GM19467 (cell line): ENCODE measurements at regions not wholly inside any gene's neighbourhood (a gene's known extent, or its start where the extent isn't known, plus 50 kb on each side); places are given as distances from the start of the nearest gene placed in this dataset.
"Not testable (repeated sequence)": the region's sequence is repeated elsewhere in the genome, so short reads cannot be mapped to it uniquely, and the experiment has no call there.

ENCODE experiments used
- ATAC-seq: cut with Tn5 transposase; IDR thresholded peaks from one replicate; pipeline ENCODE4 v1.9.1; 2021; ENCODE audit warnings: mild to moderate bottlenecking, moderate library complexity; ENCODE audit not compliant: unreplicated experiment

DNA sequence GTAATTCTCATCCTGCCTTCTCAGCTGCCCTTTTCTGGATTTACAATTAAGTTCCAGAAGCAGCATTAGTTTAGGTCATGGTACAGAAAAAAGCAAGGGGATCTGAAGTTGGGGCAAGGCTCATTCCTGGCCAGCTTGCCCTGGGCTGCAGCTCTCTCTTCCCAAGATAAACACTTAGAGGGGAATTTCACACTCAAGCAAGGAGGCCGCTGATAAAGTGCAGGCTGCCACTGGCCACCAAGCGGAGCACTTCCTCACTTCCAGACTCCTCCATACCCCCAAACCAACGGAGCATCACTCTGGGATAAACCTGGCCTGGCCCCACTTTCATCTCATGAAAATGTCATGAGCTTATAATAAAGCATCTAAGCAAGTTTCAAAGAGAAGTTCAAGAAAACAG is 445.5 kb upstream of the MKI67 start:
- ATAC-seq: no peak

DNA sequence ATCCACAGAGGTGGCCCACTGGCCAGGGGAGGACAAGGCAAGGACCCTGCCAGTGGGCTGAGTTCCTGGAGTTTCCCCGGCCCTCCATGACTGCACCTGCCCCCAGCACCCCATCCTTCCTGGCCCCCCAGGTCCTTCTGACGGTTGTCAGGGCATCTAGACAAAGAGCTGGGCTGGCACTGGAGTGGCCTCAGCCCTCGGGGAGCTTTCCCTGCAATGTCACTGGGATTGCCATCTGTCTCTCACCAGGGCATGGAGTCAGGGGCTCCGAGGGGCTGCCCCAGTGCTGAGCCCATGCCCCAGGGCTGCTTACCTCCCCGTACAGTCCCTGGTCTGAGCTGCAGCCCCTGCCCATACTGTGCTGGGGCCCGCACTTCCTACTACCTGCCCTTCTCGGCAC is 446.5 kb upstream of the MKI67 start:
- ATAC-seq: no peak

DNA sequence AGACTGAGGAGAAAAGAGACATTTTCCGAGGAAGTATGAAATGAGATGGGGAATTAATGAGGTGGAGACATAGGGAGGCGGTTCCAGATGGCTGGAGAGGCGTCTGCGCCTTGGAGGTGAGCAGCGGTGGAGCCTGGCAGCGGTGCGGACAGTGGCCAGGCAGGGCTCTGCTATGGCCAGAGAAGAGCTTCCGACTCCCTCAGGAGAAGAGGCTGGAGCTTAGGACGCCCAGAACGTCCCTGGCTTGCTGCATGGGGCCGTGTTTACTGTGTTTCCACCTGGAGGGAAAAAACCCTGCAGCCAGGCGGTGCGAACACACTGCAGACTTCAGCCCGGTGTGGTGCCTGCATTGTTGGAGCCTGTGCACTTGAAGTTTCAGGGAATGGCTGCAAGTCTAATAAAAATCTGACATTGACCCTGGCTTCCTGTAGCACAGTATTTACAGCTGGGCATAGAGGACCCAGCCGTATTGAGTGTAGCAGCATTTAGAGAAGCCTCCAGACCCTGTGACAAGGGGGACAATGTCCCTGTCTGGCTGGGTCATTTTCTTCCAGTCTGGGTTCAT is 447.1 kb upstream of the MKI67 start:
- no peak for ATAC-seq

DNA sequence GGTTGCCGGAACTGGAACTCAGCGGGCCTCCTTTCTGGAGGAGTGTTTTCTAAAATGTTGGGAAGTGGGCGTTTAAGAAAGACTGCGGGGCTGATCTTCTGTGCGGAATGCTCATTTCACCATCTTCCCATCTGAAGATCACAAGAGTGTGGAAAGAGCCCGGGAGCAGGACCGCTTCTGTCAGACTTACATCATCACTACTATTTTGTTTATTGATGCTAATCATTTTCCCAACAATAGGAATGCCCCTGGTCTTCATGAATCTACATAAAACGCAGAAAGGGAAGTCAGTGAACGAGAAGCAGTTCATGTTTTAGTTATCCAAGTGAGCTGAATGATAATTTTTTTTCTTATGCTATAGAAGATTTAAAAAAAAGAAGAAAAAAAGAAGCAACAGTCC is 447.8 kb upstream of the MKI67 start:
- no peak for ATAC-seq

DNA sequence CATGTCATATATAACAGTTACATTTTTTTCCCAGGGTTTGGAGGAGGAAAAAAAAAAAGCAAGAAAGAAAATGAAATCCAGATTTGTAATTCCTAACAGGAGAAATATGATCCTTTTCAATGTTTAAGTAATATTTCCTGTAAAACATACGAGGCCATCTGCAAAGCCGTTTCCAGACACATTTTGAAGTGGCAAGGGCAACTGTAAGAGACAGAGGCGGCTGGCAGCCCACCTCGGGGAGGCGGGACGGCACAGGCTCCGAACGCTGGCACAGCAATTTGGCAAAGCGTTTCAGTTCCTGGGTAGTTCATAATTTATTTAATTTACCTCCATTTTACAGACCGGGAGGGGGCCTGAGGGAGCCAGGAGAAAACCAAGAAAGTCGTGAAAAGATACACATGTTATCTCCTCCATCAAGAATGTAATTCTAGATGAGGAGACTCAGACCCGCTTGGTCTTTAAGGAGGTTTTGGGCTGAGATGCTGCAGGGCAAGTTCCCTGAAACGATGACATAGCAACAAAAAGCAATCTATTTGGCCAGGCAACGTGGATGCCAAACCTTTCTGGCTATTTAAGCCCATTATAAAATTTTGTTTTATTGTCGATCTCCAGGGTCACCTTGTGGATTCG is 448.5 kb upstream of the MKI67 start:
- ATAC-seq: no peak

DNA sequence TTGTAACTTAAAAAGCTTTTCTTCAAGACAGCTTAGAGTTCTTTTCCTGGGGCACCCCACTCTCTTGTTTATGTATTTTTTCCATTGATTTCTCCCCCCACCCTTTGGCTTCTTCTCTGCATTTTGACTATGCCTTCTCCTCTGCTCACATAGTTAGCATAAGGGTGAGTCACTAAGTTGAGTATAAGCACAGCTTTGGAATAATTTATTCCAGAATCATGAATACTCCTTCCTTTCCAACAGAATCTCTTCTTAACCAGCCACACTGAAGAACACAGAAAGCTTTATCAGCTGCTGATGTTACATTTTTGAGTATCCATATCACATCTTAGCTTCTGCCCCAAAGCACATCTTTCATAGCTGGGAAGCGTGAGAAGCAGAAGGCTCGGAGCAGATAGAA is 449.5 kb upstream of the MKI67 start:
- no peak for ATAC-seq

DNA sequence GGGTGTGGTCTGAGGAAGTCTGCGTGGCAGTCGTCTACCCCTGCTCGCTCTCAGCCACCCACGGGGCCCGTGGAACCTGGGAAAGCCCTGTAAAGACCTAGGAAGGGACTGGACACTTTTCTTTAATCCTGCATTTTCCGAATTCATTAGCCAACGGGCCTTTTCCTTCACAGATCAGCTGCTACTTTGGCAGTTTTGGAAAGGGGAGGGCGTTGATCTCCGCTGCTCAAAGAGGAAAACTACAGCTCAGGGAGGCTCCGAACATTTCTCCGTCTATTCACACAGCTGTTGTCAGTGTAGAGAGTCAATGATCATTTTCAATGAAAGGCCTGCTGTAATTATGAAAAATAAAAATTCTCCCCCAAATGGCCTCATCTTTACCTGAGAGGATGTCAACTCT is 450.1 kb upstream of the MKI67 start:
- ATAC-seq: no peak

DNA sequence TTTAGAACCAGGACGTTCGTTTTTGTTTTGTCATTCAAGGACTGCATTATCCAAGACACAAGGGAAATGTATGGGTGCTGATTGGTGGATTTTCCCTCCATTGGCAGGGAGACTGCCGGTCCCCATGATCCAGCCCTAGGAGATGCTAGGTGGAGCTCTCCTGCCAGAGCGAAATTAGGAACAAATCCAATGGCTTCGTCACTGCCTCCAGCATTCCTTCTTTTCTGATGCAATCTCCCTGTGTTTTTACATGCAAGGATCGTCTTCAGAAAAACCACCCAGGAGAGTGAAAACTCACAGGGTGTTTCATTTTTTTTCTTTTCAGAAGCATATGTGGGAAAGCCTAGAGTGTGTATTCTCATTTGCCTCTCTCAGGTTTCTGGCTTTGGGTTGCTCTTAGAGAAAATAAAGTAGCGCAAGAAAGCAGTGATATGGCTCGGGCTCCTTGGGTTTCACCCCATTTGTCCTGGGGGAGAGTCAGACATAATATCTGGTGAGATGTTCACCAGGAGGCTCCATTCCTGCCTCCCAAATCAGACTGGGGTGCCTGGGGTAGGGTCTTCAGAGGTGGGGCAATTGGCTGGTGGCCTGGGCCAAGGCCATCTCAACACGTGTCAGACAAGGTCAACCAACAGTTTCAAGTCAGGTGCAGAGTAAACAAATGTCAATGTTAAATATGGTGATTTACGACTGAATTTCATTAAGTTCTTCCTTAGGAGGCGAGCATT is 450.9 kb upstream of the MKI67 start:
- no peak for ATAC-seq

DNA sequence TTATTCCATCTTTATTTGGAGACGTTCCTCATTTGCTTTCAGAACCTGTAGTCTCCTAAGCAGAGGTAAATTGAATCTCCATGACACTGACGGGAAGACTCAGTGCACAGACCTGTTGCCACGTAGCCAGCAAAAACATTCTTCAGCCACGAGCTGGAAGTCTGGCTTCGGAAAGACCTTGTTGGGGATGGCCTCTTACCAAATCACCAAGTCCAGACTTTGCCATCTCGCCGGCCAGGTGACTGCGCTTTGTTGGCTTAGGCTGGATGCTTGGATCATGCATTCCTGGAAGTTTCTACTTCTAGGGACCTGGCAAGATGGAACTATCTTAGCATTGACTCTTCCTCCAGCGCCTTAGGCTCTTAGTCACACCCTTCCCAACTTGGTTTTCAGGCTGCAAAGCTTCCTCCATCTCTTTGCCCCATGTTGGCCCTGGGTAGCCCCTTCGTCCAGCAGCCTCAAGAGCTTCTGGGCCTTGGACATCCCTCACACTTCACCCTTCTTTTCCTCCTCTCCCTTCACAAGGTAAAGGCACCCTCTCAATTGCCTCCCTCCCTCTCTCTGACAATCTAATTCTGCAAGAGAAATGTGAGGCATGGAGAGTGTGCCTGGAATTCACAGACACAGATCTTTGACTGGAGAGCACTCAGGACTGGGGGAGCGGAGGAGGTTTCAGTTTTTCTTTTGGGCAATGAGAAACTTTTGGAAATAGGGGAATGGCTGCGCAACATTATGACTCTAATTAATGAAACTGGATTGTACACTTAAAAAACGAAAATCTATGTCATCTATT is 451.9 kb upstream of the MKI67 start:
- ATAC-seq: no peak

DNA sequence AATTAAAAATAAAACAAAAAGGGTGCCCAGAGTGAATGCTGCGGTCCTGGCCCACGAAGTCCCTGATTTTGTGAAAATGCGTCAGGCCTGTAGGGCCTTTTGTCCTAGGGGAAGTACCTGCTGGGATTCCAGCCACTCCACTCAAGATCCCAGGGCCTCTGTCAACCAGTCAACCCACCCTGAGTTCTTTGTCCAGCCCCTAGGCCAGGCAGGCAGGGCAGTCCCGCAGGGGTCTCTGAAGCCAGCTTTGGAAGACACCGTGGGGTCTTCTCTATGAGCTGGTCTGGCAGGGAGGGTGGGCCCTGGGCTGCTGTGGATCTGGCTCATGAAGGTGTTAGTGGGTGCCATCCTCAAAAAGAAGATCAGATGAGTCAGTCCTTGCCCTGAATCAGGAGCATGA is 452.5 kb upstream of the MKI67 start:
- no peak for ATAC-seq

DNA sequence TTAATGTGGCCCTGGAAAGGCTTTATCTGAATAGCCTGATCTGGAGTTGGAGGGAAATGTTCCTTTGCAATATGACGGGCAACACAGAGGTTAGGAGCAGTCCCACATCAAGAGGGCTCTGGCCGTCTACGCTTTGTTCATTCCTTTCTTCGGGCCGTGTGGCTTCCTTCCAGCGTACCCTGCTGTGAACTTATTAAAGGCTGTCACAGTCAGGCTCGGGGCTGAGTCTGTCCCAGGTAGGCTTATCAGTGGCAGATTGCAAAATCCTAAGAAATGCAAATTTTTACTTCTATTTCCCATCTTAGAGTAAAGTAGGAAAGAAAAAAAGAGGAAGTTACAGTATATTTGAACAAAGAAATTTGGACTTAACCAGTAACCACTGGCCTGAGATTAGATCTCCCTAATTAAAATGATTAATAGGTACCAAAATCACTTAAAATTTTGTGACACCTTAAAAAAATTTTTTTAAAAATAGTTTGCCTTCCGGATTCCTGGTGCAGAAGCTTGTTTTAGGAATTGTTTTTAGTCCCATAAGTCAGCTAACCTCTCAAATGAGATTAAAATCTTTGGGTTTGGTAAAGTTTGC is 453.1 kb upstream of the MKI67 start:
- ATAC-seq: no peak

DNA sequence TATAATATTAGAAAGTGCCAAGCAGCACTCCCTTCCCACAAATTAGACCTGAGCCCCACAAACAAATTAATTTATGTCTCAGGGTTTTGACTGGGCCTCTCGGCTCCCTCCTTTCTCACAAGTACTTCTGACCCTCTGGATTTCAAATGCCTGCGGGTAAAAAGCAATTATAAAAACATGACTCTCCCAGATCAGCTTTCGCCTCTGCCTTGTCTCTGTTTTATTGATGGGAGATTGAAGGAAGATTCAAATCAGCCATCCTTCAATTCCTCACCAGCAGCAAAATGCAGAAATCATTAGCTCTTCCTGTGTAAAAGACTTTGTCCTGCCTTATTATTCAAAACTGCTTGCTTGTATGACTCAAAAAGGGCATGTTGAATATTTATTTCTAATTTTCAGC is 453.7 kb upstream of the MKI67 start:
- no peak for ATAC-seq

DNA sequence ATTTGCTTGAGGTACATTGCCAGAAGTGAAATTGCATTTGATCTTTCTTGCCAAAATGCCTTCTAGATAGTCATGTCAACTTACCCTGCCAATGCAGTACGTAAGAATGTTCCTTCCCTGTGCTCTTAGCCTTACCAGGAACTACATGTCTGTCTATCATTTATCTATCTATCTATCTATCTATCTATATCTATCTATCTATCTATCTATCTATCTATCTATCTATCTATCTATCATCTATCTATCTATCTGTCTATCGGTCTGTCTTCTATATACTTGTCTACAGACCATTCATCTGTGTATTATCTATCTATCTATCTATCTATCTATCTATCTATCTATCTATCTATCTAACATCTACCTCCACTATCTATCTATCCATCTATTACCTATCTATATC is 456.9 kb upstream of the MKI67 start:
- not testable (repeated sequence) for ATAC-seq

DNA sequence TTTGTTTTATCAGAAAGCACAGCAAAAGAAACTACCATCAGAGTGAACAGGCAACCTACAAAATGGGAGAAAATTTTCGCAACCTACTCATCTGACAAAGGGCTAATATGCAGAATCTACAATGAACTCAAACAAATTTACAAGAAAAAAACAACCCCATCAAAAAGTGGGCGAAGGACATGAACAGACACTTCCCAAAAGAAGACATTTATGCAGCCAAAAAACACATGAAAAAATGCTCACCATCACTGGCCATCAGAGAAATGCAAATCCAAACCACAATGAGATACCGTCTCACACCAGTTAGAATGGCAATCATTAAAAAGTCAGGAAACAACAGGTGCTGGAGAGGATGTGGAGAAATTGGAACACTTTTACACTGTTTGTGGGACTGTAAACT is 460.4 kb upstream of the MKI67 start:
- not testable (repeated sequence) for ATAC-seq

DNA sequence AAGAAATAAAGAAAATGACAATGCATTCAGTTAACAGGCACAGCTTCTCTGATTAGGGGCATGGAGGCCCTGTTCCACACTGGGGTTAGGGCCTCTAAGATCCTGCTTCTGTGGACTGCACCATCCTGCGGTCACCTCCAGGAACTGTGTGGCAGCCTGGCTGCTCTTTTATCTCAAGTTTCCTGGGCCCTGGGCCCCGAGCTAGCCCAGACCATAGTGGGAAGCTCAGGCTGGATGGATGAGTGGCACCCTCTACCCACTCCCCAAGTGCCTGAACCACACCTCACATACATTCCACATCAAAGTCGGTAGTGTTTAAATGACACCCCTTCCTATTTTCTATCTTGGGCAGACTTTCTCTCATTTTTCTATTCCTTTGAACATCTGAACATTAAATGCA is 461.5 kb upstream of the MKI67 start:
- no peak for ATAC-seq

DNA sequence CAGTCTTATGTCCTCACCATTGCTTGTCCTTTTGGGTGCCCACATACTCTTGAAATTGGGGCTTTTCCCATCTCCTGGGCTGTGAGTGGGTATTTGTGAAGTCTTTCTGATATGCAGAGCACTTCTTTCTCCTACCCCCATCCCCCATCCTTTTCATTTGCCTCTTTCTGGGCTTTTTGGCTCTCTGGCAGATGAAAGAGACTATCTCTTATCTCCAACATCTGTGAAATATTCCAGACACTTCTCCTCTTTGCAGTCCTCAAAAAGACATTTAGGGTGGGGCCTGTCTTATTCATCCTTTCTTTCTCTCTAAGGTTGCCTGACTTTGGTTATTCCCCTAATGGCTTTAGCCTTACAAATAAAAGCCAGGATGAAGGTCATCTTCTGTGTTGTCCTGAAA is 462.2 kb upstream of the MKI67 start:
- no peak for ATAC-seq

DNA sequence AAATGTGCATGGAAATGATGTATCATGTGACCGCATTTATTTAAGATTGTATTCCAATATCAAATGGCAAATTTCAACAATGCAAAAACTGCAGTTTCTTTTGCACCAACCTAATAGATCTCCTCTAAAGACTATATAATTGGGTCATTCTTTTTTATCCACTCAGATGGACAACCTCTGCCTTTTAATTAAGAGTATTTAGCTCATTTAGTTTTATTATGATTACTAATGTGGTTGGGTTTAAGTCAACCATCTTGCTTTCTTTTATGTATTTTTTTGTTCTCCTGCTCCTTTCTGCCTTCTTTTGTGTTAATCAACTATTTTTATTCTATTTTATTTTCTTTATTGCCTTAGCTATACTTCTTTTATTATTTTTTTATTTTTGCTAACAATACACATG is 468.5 kb upstream of the MKI67 start:
- no peak for ATAC-seq

DNA sequence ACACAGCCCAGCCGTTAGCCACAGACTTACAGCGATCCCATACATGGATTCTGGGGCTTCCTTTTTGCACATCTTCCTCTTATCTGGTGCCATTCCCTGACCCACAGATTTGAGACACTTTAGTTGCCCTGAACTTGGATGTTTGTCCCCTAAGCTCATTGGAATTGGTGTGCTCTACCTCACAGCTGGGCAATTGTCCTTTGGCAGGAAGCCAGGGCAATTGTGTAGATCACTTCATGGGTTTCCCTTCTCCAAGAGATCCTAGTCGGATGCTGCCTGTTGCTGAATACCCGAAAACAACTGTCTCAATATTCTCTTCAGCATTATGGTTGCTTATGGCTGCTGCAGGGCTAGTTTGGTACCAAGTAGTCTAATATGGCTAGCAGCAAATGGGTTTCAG is 470.7 kb upstream of the MKI67 start:
- ATAC-seq: no peak

DNA sequence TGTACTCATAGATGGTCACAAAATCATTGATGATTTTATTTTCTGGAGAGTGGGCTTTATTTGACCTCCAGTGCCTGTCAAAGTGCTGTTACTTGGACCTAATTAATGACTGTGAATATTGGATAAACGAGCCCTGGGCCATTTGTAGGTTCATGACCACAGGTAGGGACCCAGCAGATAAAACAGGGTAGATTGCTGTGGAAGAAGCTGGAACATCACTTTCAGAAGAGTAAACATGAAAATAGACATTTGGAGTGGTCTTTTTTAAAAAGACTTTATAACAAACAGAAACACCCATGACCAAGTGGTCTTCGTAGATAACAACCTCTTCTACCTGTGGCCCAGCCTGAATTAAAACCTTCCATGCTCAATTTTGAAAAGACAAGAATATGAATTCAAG is 472.8 kb upstream of the MKI67 start:
- no peak for ATAC-seq

DNA sequence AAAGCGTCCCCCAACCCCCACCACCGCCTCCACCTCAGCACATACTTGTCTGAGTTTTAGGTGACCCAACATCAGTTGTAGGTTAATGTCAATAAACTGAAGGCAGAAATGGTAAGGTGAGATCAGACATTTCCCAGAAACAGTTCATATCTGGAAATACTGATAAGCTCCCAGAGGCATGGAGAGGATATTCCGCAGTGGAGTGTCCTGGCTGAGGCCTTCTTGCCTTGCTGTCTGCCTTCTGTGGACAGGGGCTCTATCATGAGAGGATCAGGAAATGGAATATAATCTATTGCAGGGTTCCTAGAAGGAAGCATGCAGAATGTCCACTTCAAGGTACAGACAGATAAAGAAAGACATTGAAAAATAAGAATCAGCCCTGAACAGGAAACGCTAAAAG is 473.3 kb upstream of the MKI67 start:
- no peak for ATAC-seq

DNA sequence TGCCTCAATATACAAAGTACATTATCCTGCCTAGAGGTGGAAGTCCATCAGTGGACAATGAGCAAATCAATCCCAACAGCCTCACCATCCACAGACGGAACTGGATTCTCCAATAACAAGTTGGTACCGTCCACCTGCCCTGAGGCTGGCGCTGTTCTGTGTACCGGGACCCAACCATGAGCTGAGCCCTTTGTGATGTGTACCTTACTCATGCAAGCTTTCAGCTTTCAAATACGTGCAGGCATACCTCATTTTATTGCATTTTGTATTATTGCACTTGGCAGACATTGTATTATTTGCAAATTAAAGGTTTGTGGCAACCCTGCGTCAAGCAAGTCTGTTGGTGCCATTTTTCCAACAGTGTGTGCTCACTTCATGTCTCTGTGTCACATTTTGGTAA is 476.0 kb upstream of the MKI67 start:
- ATAC-seq: no peak
